Pancreas (tissue), 10 donors: ENCODE measurements at regions not wholly inside any gene's neighbourhood (a gene's known extent, or its start where the extent isn't known, plus 50 kb on each side); places are given as distances from the start of the nearest gene placed in this dataset.
A peak's percentile ranks its signal among the peaks of the same experiment; 100 is the strongest.

Experiments
- ATAC-seq, 4 donors: fragments of 200-7000 bp; cut with Tn5 transposase; one replicate each; pipeline versions ENCODE4 v1.8.0 to v1.9.1; 2020; ENCODE audit warnings: mild to moderate bottlenecking in 4 of 4, moderate library complexity in 4 of 4
- DNase-seq, 6 donors: peaks; one replicate each; pipeline ENCODE4 v3.0.0-alpha.2; 2020
- FAIRE-seq: peaks from 2 replicates; lab custom pipeline; 2012; peaks lifted over from hg19 to GRCh38; lab: Jason Lieb, UNC
- H3K27ac ChIP-seq, 4 donors: fragments of 200-600 bp; sonication (generic); 1 replicate in 3 of 4; 2 replicates in 1 of 4; pipeline versions ENCODE4 v1.5.0 to v1.8.0; 2020
- H3K27me3 ChIP-seq, 4 donors: fragments of 200-600 bp; one replicate each; pipeline ENCODE4 v1.8.0; 2021
- H3K36me3 ChIP-seq, 3 donors: fragments of 200-600 bp; sonication (generic) in 1 of 3; one replicate each; pipeline versions ENCODE4 v1.5.0 to v1.8.0; 2020 to 2021
- H3K4me1 ChIP-seq, 3 donors: fragments of 200-600 bp; one replicate each; pipeline ENCODE4 v1.8.0; 2021
- H3K4me3 ChIP-seq, 4 donors: fragments of 200-600 bp; sonication (generic) in 2 of 4; one replicate each; pipeline versions ENCODE4 v1.5.0 to v1.8.0; 2020 to 2021
- H3K9me3 ChIP-seq, 4 donors: fragments of 200-600 bp; one replicate each; pipeline ENCODE4 v1.8.0; 2021
- WGBS, 2 donors: extraction: QIAGEN DNeasy Blood & Tissue Kit; methylation state at CpG; one replicate each; pipeline ENCODE4 v1.1.7; 2013; 5-methylcytosine and 5-hydroxymethylcytosine counted together
- intact Hi-C, 3 donors: fragments of 100-400 bp; cut with DNase I; formaldehyde crosslinking; loops; one replicate each; pipeline versions ENCODE4 v1.11.1 to v1.14.2; 2022
- TF ChIP-seq, protein P1 (sequence below), 4 donors: fragments of 200-600 bp; sonication (generic) in 3 of 4; IDR thresholded peaks; one replicate each; pipeline versions ENCODE4 v1.5.0 to v1.8.0; 2021; ENCODE audit warnings: antibody characterized with exemption in 4 of 4
- donor health status: healthy with polysubstance abuse.
- donor health status: DM: no; HTN: no; CAD: no; lungs with moderate emphysema.
- donor health status: DM: no; HTN: no; CAD: no.
- donor health status: control.
- donor health status: control.
- donor health status: Bipolar disorder and iron deficiency.
- donor health status: DM: yes; HTN: yes; CAD: no.
- donor health status: DM: no; HTN: no; CAD: no.
- donor health status: DM: no; HTN: no; CAD: no.
- donor health status: DM: yes; HTN: yes; CAD: no.

DNA sequence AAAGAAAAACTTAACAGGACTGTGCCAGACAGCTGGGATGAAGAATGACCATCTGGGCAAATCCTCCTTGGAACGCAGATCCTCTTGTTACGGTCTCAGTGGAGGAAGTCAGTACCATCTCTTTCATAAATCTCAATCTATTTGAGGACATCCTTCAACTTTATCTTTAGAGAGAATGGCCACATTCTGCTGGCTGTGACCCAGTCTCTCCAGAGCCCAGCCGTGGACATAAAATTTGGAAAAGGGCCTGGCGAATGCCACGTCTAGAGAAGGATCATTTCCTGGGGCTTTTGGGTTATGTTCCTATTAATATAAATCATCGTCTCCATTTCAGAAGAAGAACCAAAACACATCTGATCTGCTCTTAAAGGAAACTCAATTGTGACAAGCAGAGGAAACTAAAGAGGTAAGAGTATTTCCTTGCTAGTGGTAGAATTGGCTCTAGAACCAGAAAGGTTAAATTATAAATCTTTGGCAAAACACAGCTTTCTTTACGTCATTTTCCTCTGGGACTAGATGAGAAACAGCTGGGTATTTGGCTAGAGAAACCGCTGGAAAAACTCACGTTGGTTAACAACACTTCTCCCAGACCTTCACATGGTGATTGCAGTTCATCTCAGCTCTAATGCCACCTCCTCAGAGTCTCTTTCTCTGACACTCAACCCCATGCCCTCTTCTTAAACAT is 164.7 kb downstream of the CHIC2 start:
- intact Hi-C loops: no loop called here
- Histone ChIP-seq H3K36me3 (no peaks in the 10 kb centered on the region), H3K9me3 (no peaks in the 10 kb centered on the region), H3K27me3 (no peaks in the 10 kb centered on the region), H3K4me3 (no peak overlapping the region), H3K4me1 (peaks cover 0 to 4% (median 3%) of the 10 kb centered on the region in 3 donors), H3K27ac (no peak overlapping the region)
- peak in 1 of 4 donors; percentile 32 for ATAC-seq
- TF ChIP-seq, protein P1, sequence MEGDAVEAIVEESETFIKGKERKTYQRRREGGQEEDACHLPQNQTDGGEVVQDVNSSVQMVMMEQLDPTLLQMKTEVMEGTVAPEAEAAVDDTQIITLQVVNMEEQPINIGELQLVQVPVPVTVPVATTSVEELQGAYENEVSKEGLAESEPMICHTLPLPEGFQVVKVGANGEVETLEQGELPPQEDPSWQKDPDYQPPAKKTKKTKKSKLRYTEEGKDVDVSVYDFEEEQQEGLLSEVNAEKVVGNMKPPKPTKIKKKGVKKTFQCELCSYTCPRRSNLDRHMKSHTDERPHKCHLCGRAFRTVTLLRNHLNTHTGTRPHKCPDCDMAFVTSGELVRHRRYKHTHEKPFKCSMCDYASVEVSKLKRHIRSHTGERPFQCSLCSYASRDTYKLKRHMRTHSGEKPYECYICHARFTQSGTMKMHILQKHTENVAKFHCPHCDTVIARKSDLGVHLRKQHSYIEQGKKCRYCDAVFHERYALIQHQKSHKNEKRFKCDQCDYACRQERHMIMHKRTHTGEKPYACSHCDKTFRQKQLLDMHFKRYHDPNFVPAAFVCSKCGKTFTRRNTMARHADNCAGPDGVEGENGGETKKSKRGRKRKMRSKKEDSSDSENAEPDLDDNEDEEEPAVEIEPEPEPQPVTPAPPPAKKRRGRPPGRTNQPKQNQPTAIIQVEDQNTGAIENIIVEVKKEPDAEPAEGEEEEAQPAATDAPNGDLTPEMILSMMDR (IDR thresholded peaks at IDR 0.05): no peak
- DNase-seq: no peak
- no peak for FAIRE-seq
- 52 to 67% methylated on average over 9 of the region's 9 CpGs for WGBS, 2 donors

- no peak for FAIRE-seq
- H3K36me3 ChIP-seq: no peaks in the 10 kb centered on the region
- no peak for DNase-seq
- TF ChIP-seq, protein P1 (IDR thresholded peaks at IDR 0.05): no peak
- H3K9me3 ChIP-seq: no peaks in the 10 kb centered on the region
- no peak overlapping the region for H3K4me3 ChIP-seq
- H3K4me1 ChIP-seq: peaks cover 0 to 7% (median 3%) of the 10 kb centered on the region in 3 donors
- 32 to 34% methylated on average over 3 of the region's 3 CpGs for WGBS, 2 donors
- peak in 3 of 4 donors; percentile 40 to 85 (median 66) for ATAC-seq
- no peaks in the 10 kb centered on the region for H3K27me3 ChIP-seq
- H3K27ac ChIP-seq: no peak overlapping the region
- intact Hi-C loops: no loop called here
Measured at GRCh38 chr4:53895137-53895536, 169.3 kb downstream of the CHIC2 start.

- Histone ChIP-seq H3K27me3 (no peaks in the 10 kb centered on the region), H3K9me3 (no peaks in the 10 kb centered on the region), H3K4me1 (peaks cover 0 to 11% (median 3%) of the 10 kb centered on the region in 3 donors), H3K27ac (no peak overlapping the region), H3K4me3 (no peak overlapping the region), H3K36me3 (no peaks in the 10 kb centered on the region)
- 76 to 77% methylated on average over 4 of the region's 4 CpGs for WGBS, 2 donors
- intact Hi-C loops: no loop called here
- DNase-seq: no peak
- no peak for ATAC-seq
- TF ChIP-seq, protein P1 (IDR thresholded peaks at IDR 0.05): no peak
- no peak for FAIRE-seq
Measured at GRCh38 chr4:53890461-53890860, 173.9 kb downstream of the CHIC2 start.

DNA sequence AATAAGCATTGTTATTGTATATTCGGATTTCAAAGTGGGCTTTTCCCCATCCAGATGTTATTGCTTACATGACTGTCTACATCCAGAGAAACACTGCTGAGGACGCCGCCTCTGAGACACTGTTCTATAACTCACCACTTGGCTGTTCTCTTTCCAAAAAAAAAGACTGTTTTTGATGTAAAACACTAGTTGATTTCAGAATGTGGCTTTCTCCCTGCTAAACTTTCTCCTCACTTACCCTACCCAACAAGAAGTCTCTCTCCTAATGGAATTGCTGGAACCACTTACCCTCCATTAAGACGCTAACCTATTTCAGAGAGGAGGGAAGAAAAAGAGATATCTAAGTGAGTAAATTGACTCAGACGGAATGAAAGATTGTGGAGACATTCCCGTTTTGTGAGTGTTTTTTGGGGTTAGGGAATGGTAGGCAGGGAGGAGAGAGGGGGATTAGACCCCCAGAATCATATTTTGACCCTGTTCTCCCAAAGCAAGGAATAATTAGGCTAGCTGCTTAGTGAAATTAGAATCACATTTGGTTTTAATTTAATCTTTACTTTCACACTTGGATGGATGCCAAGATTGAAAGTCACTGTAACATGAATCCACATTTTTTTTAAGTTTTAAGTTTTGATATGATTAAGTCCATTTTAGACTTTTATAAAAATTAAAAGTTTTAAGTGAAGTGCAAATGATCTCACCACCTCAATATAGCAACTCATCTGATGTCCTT is 174.9 kb downstream of the CHIC2 start:
- TF ChIP-seq, protein P1 (IDR thresholded peaks at IDR 0.05): no peak
- ATAC-seq (no peak), DNase-seq (no peak), FAIRE-seq (no peak)
- Histone ChIP-seq H3K9me3 (no peaks in the 10 kb centered on the region), H3K36me3 (no peaks in the 10 kb centered on the region), H3K4me1 (peaks cover 0 to 4% (median 0%) of the 10 kb centered on the region in 3 donors), H3K27ac (no peak overlapping the region), H3K27me3 (no peaks in the 10 kb centered on the region), H3K4me3 (no peak overlapping the region)
- intact Hi-C loops: no loop called here
- 77 to 82% methylated on average over 6 of the region's 6 CpGs for WGBS, 2 donors
